Fibroblast of mammary gland (primary cell): ENCODE measurements at regions not wholly inside any gene's neighbourhood (a gene's known extent, or its start where the extent isn't known, plus 50 kb on each side); places are given as distances from the start of the nearest gene placed in this dataset.

Experiments
- DNase-seq: peaks from one replicate; pipeline ENCODE4 v3.0.0-alpha.2; 2010; ENCODE audit warnings: low read depth
- H3K4me3 ChIP-seq: 2 replicates; pipeline ENCODE4 v1.5.1; 2011; ENCODE audit warnings: low read depth, mild to moderate bottlenecking, low read length, moderate library complexity; ENCODE audit not compliant: control insufficient read depth
- CTCF ChIP-seq: conservative IDR thresholded peaks from 2 replicates; pipeline ENCODE4 v1.5.1; 2011; ENCODE audit warnings: low read depth, low read length, inconsistent platforms; ENCODE audit not compliant: control insufficient read depth, insufficient read depth

GRCh38 chr5:13470263-13470662, 474.2 kb downstream of the DNAH5 start:
- no peak overlapping the region for H3K4me3 ChIP-seq
- TF ChIP-seq CTCF = no peak
- DNase-seq = no peak

GRCh38 chr5:13464532-13465193, 479.8 kb downstream of the DNAH5 start:
- no peak for TF ChIP-seq CTCF
- H3K4me3 ChIP-seq = no peak overlapping the region
- DNase-seq = no peak

- no peak for TF ChIP-seq CTCF
- DNase-seq = no peak
- H3K4me3 ChIP-seq = no peak overlapping the region
Measured at GRCh38 chr5:13460587-13460986, 483.9 kb downstream of the DNAH5 start.

- no peak for TF ChIP-seq CTCF
- DNase-seq = no peak
- H3K4me3 ChIP-seq = no peak overlapping the region
Measured at GRCh38 chr5:13454050-13454449, 490.4 kb downstream of the DNAH5 start.

GRCh38 chr5:13448843-13449242, 495.6 kb downstream of the DNAH5 start:
- TF ChIP-seq CTCF = no peak
- DNase-seq = no peak

GRCh38 chr5:13439430-13439829, 505.1 kb downstream of the DNAH5 start:
- no peak for DNase-seq
- no peak overlapping the region for H3K4me3 ChIP-seq
- TF ChIP-seq CTCF = no peak

More at GRCh38 chr5:13448843-13449242, 495.6 kb downstream of the DNAH5 start:
- no peak overlapping the region for H3K4me3 ChIP-seq
